GM19395 (cell line): ENCODE measurements at regions not wholly inside any gene's neighbourhood (a gene's known extent, or its start where the extent isn't known, plus 50 kb on each side); places are given as distances from the start of the nearest gene placed in this dataset.

ENCODE experiments used
- ATAC-seq: cut with Tn5 transposase; IDR thresholded peaks from one replicate; pipeline ENCODE4 v1.9.1; 2021; ENCODE audit warnings: mild to moderate bottlenecking, moderate library complexity; ENCODE audit not compliant: unreplicated experiment

DNA sequence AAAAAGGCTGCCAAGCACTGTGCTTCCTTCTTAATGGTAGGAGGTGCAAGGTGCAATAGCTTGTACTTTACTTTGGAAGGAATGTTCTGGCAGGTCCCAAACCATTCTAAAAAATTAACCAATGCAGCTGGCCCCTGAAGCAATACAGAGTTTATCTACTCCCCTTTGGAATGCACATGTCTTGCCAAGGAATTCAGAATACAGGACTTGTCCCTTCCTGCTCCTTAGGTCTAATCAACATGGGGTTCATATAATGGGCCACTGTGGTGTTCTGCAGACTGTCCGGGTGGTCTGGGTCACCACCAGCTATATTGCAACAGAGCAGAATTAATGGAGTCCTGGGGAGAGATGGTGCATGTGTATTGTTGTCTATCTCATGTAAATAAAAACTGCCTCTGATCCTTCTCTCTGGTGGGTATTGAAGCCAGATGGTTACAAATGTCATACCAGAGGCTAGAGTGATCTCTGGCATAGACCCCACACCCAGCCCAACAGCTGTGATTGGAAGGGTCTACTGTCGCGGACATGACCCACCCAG lies 112.8 kb downstream of the RIPK4 start:
- ATAC-seq = no peak

GRCh38 chr21:41653243-41653953 lies 113.5 kb downstream of the RIPK4 start:
- no peak for ATAC-seq

DNA sequence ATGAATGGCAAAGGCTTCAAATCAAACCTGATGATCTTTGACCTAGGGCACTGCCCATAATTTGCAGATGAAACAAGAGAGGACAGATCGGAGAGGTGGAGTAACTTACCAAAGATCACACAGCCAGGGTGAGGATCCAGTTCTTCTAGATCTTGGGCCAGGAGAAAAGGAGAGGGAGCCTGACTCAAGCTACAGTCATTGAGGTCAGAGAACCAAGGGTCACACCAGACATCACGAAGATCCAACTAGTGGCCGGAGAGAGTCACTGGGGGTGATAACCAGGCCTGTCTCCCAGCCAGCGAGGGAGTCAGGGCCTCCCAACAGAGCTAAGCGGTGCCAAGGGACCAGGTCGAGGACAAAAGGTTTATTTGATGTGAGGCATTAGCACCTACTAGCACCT lies 115.0 kb downstream of the RIPK4 start:
- ATAC-seq = no peak

DNA sequence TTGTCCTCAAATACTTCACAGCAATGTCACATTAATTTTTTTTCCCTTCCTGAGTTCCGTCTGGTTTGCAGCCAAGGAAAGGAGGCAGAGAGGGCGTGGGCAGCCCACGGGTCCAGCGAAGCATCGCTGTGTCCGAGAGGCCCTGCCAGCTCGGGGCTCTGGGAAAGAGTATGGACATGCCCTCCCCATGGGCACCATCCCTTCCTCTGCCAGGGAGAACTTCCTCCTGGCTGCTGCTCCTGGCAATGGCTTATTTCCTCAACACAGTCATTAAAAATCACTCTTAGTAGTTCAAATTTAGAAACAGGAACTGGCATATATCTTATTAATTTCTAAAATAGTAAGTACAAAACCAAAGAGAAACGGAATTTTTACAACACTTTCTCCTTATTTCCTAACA lies 115.4 kb downstream of the RIPK4 start:
- ATAC-seq = no peak

- ATAC-seq = no peak
These were observed 116.2 kb downstream of the RIPK4 start for GRCh38 chr21:41650526-41651145.

- ATAC-seq = no peak
These were observed 118.2 kb downstream of the RIPK4 start for GRCh38 chr21:41648591-41649031.

DNA sequence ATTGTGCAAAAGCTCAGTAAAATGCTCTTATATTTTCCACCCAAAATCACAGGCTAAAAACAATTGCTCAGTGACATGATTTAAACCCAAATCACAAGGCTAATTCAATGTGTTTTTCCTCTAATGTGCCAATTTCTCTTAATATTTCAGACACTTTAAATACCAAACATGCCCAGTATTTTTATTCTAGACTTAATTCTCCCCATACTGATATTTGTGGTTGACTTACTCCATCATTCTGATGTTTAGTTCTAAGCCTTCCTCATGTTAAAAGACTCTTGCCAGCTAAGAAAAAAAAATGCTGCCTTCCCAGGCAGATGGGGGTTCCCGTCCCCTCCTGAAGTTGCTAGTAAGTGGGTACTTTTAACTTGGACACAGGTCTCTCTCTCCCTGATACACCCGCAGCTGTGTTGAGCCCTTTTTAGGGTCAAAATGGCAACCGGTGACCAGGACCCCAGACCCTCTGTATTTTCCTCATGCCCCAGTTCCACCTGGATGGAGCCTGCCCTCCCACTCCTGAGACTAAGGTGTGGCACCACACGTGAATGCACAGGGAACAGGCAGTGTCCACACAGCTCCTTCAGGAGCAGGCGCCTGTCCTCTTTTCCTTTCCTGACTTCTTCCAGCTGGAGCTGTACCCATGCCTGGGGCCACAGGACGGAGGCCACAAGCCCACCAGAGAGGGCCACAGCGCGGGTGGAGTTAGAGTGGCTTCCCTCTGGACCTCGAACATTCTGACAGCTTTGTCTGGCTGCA lies 118.9 kb downstream of the RIPK4 start:
- no peak for ATAC-seq

DNA sequence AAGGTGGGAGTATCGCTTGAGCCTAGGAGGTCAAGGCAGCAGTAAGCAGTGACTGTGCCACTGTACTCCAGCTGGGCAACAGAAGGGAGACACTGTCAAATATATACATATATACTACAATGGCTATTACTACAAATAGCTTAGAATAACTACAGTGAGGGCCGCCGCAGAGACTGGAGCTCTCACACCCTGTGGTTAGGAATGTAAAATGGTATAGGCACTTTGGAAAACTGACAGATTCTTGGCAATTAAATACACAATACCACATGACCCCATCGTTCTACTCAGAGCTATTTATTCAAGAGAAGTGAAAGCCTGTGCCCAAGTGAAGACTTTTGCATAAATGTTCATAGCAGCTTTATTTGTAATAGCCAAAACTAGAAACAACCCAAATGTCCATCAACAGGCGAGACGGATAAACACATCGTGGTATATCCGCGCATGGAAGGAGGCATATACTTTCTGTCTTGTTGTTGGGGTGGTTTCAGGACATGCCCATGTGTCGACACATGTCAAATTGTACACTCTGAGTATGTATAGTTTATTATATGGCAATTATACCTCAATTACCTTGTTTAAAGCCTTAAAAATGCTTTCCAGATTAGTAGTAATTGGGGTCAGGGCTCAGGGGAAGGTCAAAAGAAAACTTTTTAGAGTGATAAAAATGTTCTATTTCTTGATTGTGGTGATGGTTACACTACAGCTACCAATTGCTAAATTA lies 123.4 kb downstream of the RIPK4 start:
- no peak for ATAC-seq

GRCh38 chr21:41641821-41642701 lies 124.8 kb downstream of the RIPK4 start:
- ATAC-seq = no peak

DNA sequence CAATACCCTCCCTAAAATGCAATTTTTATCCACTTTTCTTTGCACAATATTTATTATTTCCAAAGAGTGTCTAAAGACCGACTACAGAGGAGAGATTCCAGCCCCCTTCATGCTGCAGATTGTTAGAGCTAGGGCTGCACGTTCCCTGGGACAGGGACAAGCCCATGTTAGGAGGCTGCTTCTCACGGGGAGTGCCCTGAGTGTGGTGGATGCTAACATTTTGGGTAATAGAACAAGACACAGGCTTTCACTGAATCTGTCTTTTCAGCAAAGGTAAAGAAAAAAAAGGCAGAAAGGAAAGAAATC lies 125.4 kb downstream of the RIPK4 start:
- ATAC-seq = no peak

GRCh38 chr21:41640748-41641509 lies 125.9 kb downstream of the RIPK4 start:
- no peak for ATAC-seq

- no peak for ATAC-seq
These were observed 127.1 kb downstream of the RIPK4 start for GRCh38 chr21:41639766-41640165.

DNA sequence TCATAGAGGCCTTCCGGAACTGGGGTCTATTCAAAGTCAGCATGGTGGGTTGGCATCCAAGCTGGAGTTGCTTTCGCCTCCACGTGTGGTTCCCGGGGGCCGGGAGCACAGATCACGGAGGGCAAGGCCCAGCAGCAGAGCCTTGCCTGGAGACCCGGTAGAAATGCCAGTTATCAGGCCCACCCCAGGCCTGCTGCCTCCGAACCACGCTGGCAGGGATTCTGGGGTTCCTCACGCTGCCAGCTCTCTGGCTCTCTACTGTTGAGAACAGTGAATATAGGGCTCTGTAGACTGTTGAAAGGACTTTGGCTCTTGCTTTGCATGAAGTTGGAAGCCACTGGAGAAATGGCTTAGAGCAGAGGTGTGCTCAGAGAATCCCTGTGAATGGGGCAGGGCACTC lies 127.5 kb downstream of the RIPK4 start:
- no peak for ATAC-seq

DNA sequence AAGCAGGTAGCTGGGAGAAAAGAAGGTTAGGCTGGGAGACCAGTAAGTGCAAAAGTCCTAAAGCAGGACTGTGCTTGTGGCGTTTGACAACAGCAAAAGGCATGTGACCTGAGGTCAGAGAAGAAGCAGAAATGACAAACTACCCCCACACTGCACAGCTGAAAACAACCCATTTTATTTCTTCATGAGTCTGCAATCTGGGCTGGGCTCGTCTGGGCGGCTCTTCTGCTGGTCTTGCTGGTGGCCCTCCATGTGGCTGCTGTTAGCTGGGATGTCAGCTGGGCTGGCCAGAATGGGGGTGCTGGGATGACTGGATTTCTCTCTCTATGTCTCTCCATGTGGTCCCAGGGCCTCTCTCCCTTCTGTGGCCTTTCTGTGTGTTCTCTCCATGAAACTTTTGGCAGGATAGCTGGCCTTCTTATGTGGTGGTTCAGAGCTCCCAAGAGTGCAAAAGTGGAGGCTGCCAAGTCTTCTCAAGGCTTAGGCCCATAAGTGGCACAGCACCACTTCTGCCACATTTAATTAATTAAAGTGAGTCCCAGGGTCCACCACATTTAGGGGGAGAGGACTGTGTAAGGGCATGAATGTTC lies 128.6 kb downstream of the RIPK4 start:
- ATAC-seq = no peak

DNA sequence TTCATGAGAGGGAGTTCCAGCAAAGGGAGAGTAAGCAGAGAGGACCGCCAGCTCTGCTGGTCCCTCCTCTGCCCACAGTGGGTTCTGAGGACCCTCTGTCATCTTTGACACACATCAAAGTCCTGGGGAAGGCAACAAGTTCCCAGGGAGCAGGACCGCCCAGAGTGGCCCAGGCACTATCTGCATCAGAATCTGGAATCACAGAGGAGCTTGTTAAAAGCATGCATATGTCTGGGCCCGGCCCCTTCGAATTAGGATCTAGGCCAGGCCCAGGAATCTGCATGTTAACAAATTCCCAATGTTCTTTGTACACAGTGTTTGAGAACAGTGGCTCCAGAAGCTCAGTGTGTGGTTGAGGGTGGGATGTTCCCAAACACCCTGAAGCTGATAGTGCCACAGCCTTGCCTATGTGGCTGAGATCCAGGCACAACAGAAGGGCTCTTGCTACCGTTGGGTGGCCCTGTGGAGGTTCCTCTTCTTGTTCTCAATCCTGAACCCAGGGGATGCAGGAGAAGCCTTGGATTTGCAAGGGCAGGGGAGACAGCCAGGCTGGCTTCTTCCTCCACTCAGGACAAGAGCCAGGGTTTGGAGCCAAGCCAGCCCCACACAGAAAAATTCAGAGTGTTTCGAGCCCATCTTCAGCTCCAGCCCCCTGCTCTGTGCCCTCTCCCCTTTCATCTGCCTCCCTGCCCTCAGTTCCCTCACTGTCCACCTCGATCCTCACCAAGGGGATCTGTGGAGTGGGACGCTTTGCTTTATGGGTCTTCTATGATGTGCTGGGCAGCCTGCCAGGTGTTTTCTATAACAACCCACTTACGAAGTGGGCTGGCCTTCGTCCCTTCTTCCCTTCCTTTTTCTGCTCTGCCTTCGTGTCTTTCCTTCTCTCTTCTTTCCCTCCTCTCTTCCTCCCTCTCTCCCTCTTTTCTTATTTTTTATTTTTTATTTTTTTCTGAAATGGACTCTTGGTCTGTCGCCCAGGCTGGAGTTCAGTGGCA lies 129.0 kb upstream of the TMPRSS2 start:
- no peak for ATAC-seq

DNA sequence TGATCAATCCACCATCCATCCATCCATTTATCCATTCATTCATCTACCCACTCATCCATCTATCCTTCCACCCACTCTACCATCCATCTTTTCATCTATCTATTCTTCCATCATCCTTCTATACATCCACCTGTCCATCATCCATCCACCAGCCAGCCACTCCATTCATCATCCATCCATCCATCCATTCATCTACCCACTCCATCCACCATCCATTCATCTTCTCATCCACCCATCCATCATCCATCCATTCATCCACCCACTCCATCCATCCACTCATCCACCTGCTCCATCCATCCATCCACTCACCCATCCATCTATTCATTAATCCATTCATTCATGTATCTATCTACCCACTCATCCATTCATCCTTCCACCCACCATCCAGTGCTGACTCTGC lies 127.9 kb upstream of the TMPRSS2 start:
- ATAC-seq = no peak

GRCh38 chr21:41634858-41635257 lies 126.9 kb upstream of the TMPRSS2 start:
- ATAC-seq = no peak

- no peak for ATAC-seq
These were observed 126.3 kb upstream of the TMPRSS2 start for GRCh38 chr21:41634211-41634694.
